ENCODE measurements at regions not wholly inside any gene's neighbourhood (a gene's known extent, or its start where the extent isn't known, plus 50 kb on each side); places are given as distances from the start of the nearest gene placed in this dataset.
"Not testable (repeated sequence)": the region's sequence is repeated elsewhere in the genome, so short reads cannot be mapped to it uniquely, and the experiment has no call there.

- Histone ChIP-seq H3K36me3 (ENCODE audit: insufficient read depth, low read length, poor library complexity, severe bottlenecking) (no peaks in the 10 kb centered on the region), H3K27me3 (replicated peaks; ENCODE audit: insufficient read depth, low read depth, low read length, poor library complexity) (no peaks in the 10 kb centered on the region), H3K27ac (ENCODE audit: low read depth, low read length, poor library complexity, severe bottlenecking) (no peak overlapping the region), H3K4me1 (ENCODE audit: insufficient read depth, low read length, poor library complexity, severe bottlenecking) (no peaks in the 10 kb centered on the region), H3K9me3 (ENCODE audit: low read depth, low read length, poor library complexity, severe bottlenecking) (no peaks in the 10 kb centered on the region), H3K4me3 (ENCODE audit: low read depth, low read length, poor library complexity, severe bottlenecking) (no peak overlapping the region)
- no peak for TF ChIP-seq EZH2 (IDR thresholded peaks at IDR 0.05; ENCODE audit: borderline replicate concordance, low read depth, low read length, poor library complexity, severe bottlenecking)
- no peak for TF ChIP-seq CTCF (conservative IDR thresholded peaks at IDR 0.05; ENCODE audit: low read depth, low read length)
- ChIA-PET CTCF (no interaction called here), POLR2A (ENCODE audit: low non-redundant PET) (no interaction called here)
- no peak for DNase-seq (ENCODE audit: low spot score)
- no TSS peak for BruUV-seq (replicated peaks)
- intact Hi-C loops (cut with micrococcal nuclease; ENCODE audit: unreplicated experiment): no loop called here
Observed at GRCh38 chr5:173391031-173391430, 62.8 kb upstream of the STC2 start.

GRCh38 chr5:173387293-173387692 lies 59.1 kb upstream of the STC2 start:
- H3K27ac ChIP-seq (ENCODE audit: low read depth, low read length, poor library complexity, severe bottlenecking); DNase-seq (ENCODE audit: low spot score); CTCF ChIA-PET; H3K27me3 ChIP-seq (replicated peaks; ENCODE audit: insufficient read depth, low read depth, low read length, poor library complexity); H3K4me3 ChIP-seq (ENCODE audit: low read depth, low read length, poor library complexity, severe bottlenecking); BruUV-seq (replicated peaks); H3K4me1 ChIP-seq (ENCODE audit: insufficient read depth, low read length, poor library complexity, severe bottlenecking); intact Hi-C loops (cut with micrococcal nuclease; ENCODE audit: unreplicated experiment); H3K9me3 ChIP-seq (ENCODE audit: low read depth, low read length, poor library complexity, severe bottlenecking); POLR2A ChIA-PET (ENCODE audit: low non-redundant PET); H3K36me3 ChIP-seq (ENCODE audit: insufficient read depth, low read length, poor library complexity, severe bottlenecking): not testable (repeated sequence)

GRCh38 chr5:173385832-173386360 lies 57.7 kb upstream of the STC2 start:
- no TSS peak for BruUV-seq (replicated peaks)
- POLR2A ChIA-PET (ENCODE audit: low non-redundant PET): no interaction called here

More at GRCh38 chr5:173385832-173386360, 57.7 kb upstream of the STC2 start:
- Histone ChIP-seq H3K36me3 (ENCODE audit: insufficient read depth, low read length, poor library complexity, severe bottlenecking) (no peaks in the 10 kb centered on the region), H3K9me3 (ENCODE audit: low read depth, low read length, poor library complexity, severe bottlenecking) (no peaks in the 10 kb centered on the region), H3K27me3 (replicated peaks; ENCODE audit: insufficient read depth, low read depth, low read length, poor library complexity) (no peaks in the 10 kb centered on the region), H3K27ac (ENCODE audit: low read depth, low read length, poor library complexity, severe bottlenecking) (no peak overlapping the region), H3K4me1 (ENCODE audit: insufficient read depth, low read length, poor library complexity, severe bottlenecking) (no peaks in the 10 kb centered on the region), H3K4me3 (ENCODE audit: low read depth, low read length, poor library complexity, severe bottlenecking) (no peak overlapping the region)
- DNase-seq (ENCODE audit: low spot score): no peak
- no peak for TF ChIP-seq CTCF (conservative IDR thresholded peaks at IDR 0.05; ENCODE audit: low read depth, low read length)
- TF ChIP-seq EZH2 (IDR thresholded peaks at IDR 0.05; ENCODE audit: borderline replicate concordance, low read depth, low read length, poor library complexity, severe bottlenecking): no peak
- intact Hi-C loops (cut with micrococcal nuclease; ENCODE audit: unreplicated experiment): no loop called here
- CTCF ChIA-PET: no interaction called here
